ENCODE measurements at regions not wholly inside any gene's neighbourhood (a gene's known extent, or its start where the extent isn't known, plus 50 kb on each side); places are given as distances from the start of the nearest gene placed in this dataset.

DNA sequence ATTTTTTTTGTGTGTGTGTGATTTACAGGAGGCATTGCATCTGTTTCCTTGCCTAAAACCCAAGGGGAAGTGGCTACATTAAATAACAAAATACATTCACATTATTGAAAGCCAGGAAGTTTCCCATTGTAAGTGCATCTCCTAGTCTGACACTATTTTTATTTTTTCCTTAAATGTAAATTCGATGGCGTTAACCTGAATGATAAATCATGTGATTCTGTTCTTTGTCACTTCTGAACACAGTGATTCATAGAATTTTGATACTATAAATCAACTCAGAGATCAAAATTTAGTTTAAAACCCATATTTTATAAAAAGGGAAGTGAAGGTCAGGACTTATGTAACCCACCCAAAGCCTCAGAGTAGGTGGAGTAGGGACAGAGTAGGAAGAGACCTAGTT lies 258.1 kb downstream of the GABRG1 start:
- Histone ChIP-seq H3K14ac (ENCODE audit: low read length) (no peak overlapping the region), H3K36me3 (ENCODE audit: control insufficient read depth in 1 of 2, insufficient read depth in 2 of 2, low read length in 2 of 2) (no peaks in the 10 kb centered on the region), H3K9me3 (ENCODE audit: insufficient read depth, low read depth, low read length) (no peaks in the 10 kb centered on the region), H3K79me1 (ENCODE audit: low read length) (no peaks in the 10 kb centered on the region), H4K12ac (ENCODE audit: low read depth, low read length) (no peak overlapping the region), H3K27me3 (ENCODE audit: insufficient read depth, low read length) (no peaks in the 10 kb centered on the region), H2BK5ac (ENCODE audit: low read depth, low read length, poor library complexity) (no peak overlapping the region), H3K23ac (ENCODE audit: low read length) (no peak overlapping the region), H2AFZ (ENCODE audit: insufficient read depth, low read length, poor library complexity) (no peak overlapping the region), H3K27ac (ENCODE audit: low read depth, low read length) (no peak overlapping the region), H3K4me2 (ENCODE audit: low read length) (no peak overlapping the region), H2BK12ac (ENCODE audit: low read length) (no peak overlapping the region), H3K18ac (ENCODE audit: low read length) (no peak overlapping the region), H3K9ac (ENCODE audit: low read length) (no peak overlapping the region), H3K4me3 (ENCODE audit: low read depth, low read length) (no peak overlapping the region), H4K91ac (ENCODE audit: low read depth, low read length) (no peak overlapping the region), H2AK5ac (ENCODE audit: low read length) (no peak overlapping the region), H4K8ac (ENCODE audit: low read depth, low read length) (no peak overlapping the region), H2BK120ac (ENCODE audit: insufficient read depth, low read length, poor library complexity) (no peak overlapping the region), H3K4ac (ENCODE audit: low read depth, low read length) (no peak overlapping the region), H3K79me2 (ENCODE audit: control insufficient read depth, insufficient read depth, low read length, poor library complexity) (no peaks in the 10 kb centered on the region), H3K4me1 (ENCODE audit: control insufficient read depth in 1 of 2, insufficient read depth in 2 of 2, low read length in 2 of 2) (no peaks in the 10 kb centered on the region)
- no peak for DNase-seq
- no CpG with 5 or more reads among the region's 2 CpGs for WGBS (ENCODE audit: extremely low coverage, insufficient coverage, insufficient read length)

DNA sequence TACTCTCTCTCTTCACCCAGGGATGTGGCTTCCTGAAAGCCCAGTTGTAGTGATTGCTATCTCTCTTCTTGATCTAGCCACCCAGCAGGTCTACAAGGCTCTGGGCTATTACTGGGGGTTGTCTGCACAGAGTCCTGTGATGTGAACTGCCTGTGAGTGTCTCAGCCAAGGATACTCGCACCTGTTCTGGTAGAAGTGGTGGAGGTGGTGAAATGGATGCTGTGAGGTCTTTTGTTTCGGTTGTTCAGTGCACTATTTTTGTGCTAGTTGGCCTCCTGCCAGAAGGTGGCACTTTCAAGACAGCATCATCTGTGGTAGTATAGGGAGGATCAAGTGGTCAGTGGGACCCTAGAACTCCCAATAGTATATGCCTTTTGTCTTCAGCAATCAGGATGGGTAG lies 268.0 kb downstream of the GABRG1 start:
- no peaks in the 10 kb centered on the region for H3K4me1 ChIP-seq (ENCODE audit: control insufficient read depth in 1 of 2, insufficient read depth in 2 of 2, low read length in 2 of 2)
- no peak overlapping the region for H3K9ac ChIP-seq (ENCODE audit: low read length)
- no peaks in the 10 kb centered on the region for H3K79me1 ChIP-seq (ENCODE audit: low read length)
- H2BK12ac ChIP-seq (ENCODE audit: low read length) = no peak overlapping the region
- peak overlapping the region; percentile 13 for H3K4me3 ChIP-seq (ENCODE audit: low read depth, low read length)
- no peak overlapping the region for H4K8ac ChIP-seq (ENCODE audit: low read depth, low read length)
- no peak for DNase-seq
- no peak overlapping the region for H3K18ac ChIP-seq (ENCODE audit: low read length)
- H3K4ac ChIP-seq (ENCODE audit: low read depth, low read length) = no peak overlapping the region
- no peak overlapping the region for H2AK5ac ChIP-seq (ENCODE audit: low read length)
- no peak overlapping the region for H3K4me2 ChIP-seq (ENCODE audit: low read length)
- WGBS (ENCODE audit: extremely low coverage, insufficient coverage, insufficient read length) = no CpG with 5 or more reads among the region's 2 CpGs
- H3K79me2 ChIP-seq (ENCODE audit: control insufficient read depth, insufficient read depth, low read length, poor library complexity) = no peaks in the 10 kb centered on the region
- H3K23ac ChIP-seq (ENCODE audit: low read length) = no peak overlapping the region
- H3K14ac ChIP-seq (ENCODE audit: low read length) = no peak overlapping the region
- no peak overlapping the region for H2BK5ac ChIP-seq (ENCODE audit: low read depth, low read length, poor library complexity)
- no peak overlapping the region for H4K91ac ChIP-seq (ENCODE audit: low read depth, low read length)
- H3K9me3 ChIP-seq (ENCODE audit: insufficient read depth, low read depth, low read length) = no peaks in the 10 kb centered on the region
- H4K12ac ChIP-seq (ENCODE audit: low read depth, low read length) = no peak overlapping the region
- no peak overlapping the region for H3K27ac ChIP-seq (ENCODE audit: low read depth, low read length)
- H2BK120ac ChIP-seq (ENCODE audit: insufficient read depth, low read length, poor library complexity) = no peak overlapping the region
- H2AFZ ChIP-seq (ENCODE audit: insufficient read depth, low read length, poor library complexity) = no peak overlapping the region
- H3K36me3 ChIP-seq (ENCODE audit: control insufficient read depth in 1 of 2, insufficient read depth in 2 of 2, low read length in 2 of 2) = no peaks in the 10 kb centered on the region
- no peaks in the 10 kb centered on the region for H3K27me3 ChIP-seq (ENCODE audit: insufficient read depth, low read length)

DNA sequence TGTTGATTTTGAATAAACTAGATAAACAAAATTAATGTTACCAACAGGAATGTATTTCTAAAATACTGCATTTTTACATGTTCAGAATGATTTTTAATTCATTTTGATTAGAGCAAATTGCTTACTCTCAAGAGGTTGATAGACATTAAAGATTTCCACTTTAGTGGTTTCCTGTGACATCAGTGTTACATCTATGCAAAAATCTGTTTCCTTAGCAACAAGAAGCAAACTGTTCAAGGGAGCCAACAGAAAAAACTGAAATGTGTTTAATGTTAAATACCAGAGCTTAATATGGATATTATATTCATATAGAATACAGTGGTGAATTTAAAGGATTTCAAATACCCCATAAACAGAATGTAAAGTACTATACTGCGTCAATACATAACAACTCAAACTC lies 277.8 kb downstream of the GABRG1 start:
- H3K79me1 ChIP-seq (ENCODE audit: low read length) = no peaks in the 10 kb centered on the region
- H3K4me1 ChIP-seq (ENCODE audit: control insufficient read depth in 1 of 2, insufficient read depth in 2 of 2, low read length in 2 of 2) = no peaks in the 10 kb centered on the region
- no peak overlapping the region for H3K14ac ChIP-seq (ENCODE audit: low read length)
- no peak overlapping the region for H3K4me3 ChIP-seq (ENCODE audit: low read depth, low read length)
- no peak for DNase-seq
- no peak overlapping the region for H2BK120ac ChIP-seq (ENCODE audit: insufficient read depth, low read length, poor library complexity)
- H3K9me3 ChIP-seq (ENCODE audit: insufficient read depth, low read depth, low read length) = no peaks in the 10 kb centered on the region
- no peak overlapping the region for H2BK5ac ChIP-seq (ENCODE audit: low read depth, low read length, poor library complexity)
- H3K23ac ChIP-seq (ENCODE audit: low read length) = no peak overlapping the region
- H3K27ac ChIP-seq (ENCODE audit: low read depth, low read length) = no peak overlapping the region
- no peak overlapping the region for H2BK12ac ChIP-seq (ENCODE audit: low read length)
- H4K8ac ChIP-seq (ENCODE audit: low read depth, low read length) = no peak overlapping the region
- H3K27me3 ChIP-seq (ENCODE audit: insufficient read depth, low read length) = no peaks in the 10 kb centered on the region
- H3K18ac ChIP-seq (ENCODE audit: low read length) = no peak overlapping the region
- H3K9ac ChIP-seq (ENCODE audit: low read length) = no peak overlapping the region
- H2AFZ ChIP-seq (ENCODE audit: insufficient read depth, low read length, poor library complexity) = no peak overlapping the region
- no peak overlapping the region for H3K4ac ChIP-seq (ENCODE audit: low read depth, low read length)
- no peak overlapping the region for H3K4me2 ChIP-seq (ENCODE audit: low read length)
- WGBS (ENCODE audit: extremely low coverage, insufficient coverage, insufficient read length) = no CpG with 5 or more reads among the region's 1 CpG
- no peaks in the 10 kb centered on the region for H3K36me3 ChIP-seq (ENCODE audit: control insufficient read depth in 1 of 2, insufficient read depth in 2 of 2, low read length in 2 of 2)
- no peak overlapping the region for H2AK5ac ChIP-seq (ENCODE audit: low read length)
- no peak overlapping the region for H4K91ac ChIP-seq (ENCODE audit: low read depth, low read length)
- no peak overlapping the region for H4K12ac ChIP-seq (ENCODE audit: low read depth, low read length)
- no peaks in the 10 kb centered on the region for H3K79me2 ChIP-seq (ENCODE audit: control insufficient read depth, insufficient read depth, low read length, poor library complexity)

DNA sequence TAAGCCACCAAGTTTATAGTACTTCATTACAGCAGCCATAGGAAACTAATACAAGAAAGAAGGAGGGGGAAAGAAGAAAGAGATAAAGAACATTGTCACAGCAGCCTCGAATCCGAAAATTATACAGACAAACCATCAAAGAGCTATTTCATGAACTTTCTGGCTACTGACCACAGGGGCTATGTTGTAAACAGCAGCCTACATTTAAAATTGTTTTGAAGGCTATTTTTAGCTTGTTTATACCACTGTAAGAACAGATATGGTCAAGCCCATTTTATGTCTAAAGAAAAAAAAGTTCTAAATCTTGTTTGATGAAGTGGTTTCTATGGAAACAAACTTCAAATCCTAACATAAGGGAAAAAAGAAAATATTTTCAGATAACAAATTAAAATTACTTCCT lies 282.1 kb downstream of the GABRG1 start:
- H2BK5ac ChIP-seq (ENCODE audit: low read depth, low read length, poor library complexity) = no peak overlapping the region
- no peak overlapping the region for H3K18ac ChIP-seq (ENCODE audit: low read length)
- no peak overlapping the region for H4K12ac ChIP-seq (ENCODE audit: low read depth, low read length)
- no peaks in the 10 kb centered on the region for H3K79me1 ChIP-seq (ENCODE audit: low read length)
- H4K91ac ChIP-seq (ENCODE audit: low read depth, low read length) = no peak overlapping the region
- no peak overlapping the region for H3K4ac ChIP-seq (ENCODE audit: low read depth, low read length)
- H3K4me3 ChIP-seq (ENCODE audit: low read depth, low read length) = no peak overlapping the region
- no peak overlapping the region for H3K9ac ChIP-seq (ENCODE audit: low read length)
- no peaks in the 10 kb centered on the region for H3K36me3 ChIP-seq (ENCODE audit: control insufficient read depth in 1 of 2, insufficient read depth in 2 of 2, low read length in 2 of 2)
- H2BK120ac ChIP-seq (ENCODE audit: insufficient read depth, low read length, poor library complexity) = no peak overlapping the region
- H3K14ac ChIP-seq (ENCODE audit: low read length) = no peak overlapping the region
- H2AFZ ChIP-seq (ENCODE audit: insufficient read depth, low read length, poor library complexity) = no peak overlapping the region
- H3K9me3 ChIP-seq (ENCODE audit: insufficient read depth, low read depth, low read length) = no peaks in the 10 kb centered on the region
- no CpG with 5 or more reads among the region's 2 CpGs for WGBS (ENCODE audit: extremely low coverage, insufficient coverage, insufficient read length)
- H2AK5ac ChIP-seq (ENCODE audit: low read length) = no peak overlapping the region
- H3K79me2 ChIP-seq (ENCODE audit: control insufficient read depth, insufficient read depth, low read length, poor library complexity) = no peaks in the 10 kb centered on the region
- H3K23ac ChIP-seq (ENCODE audit: low read length) = no peak overlapping the region
- no peaks in the 10 kb centered on the region for H3K4me1 ChIP-seq (ENCODE audit: control insufficient read depth in 1 of 2, insufficient read depth in 2 of 2, low read length in 2 of 2)
- no peak for DNase-seq
- H3K4me2 ChIP-seq (ENCODE audit: low read length) = no peak overlapping the region
- no peaks in the 10 kb centered on the region for H3K27me3 ChIP-seq (ENCODE audit: insufficient read depth, low read length)
- no peak overlapping the region for H4K8ac ChIP-seq (ENCODE audit: low read depth, low read length)
- H3K27ac ChIP-seq (ENCODE audit: low read depth, low read length) = no peak overlapping the region
- H2BK12ac ChIP-seq (ENCODE audit: low read length) = no peak overlapping the region

All from trophoblast cell (in vitro differentiated cells and primary cell).